Immature natural killer cell (primary cell): ENCODE measurements at regions not wholly inside any gene's neighbourhood (a gene's known extent, or its start where the extent isn't known, plus 50 kb on each side); places are given as distances from the start of the nearest gene placed in this dataset.
"Not testable (repeated sequence)": the region's sequence is repeated elsewhere in the genome, so short reads cannot be mapped to it uniquely, and the experiment has no call there.

ENCODE experiments used
- DNase-seq, 3 donors: peaks; one replicate each; pipeline ENCODE4 v3.0.0; 2022; ENCODE audit warnings: mixed read lengths in 1 of 3
- H3K27ac Mint-ChIP-seq, 6 donors: one replicate each; pipeline ENCODE4 v1.8.0; 2020; ENCODE audit warnings: mixed read lengths in 6 of 6, mild to moderate bottlenecking in 5 of 6, inconsistent platforms in 4 of 6, moderate library complexity in 3 of 6
- H3K27me3 Mint-ChIP-seq, 3 donors: one replicate each; pipeline ENCODE4 v1.8.0; 2020 to 2021; ENCODE audit warnings: low read depth in 3 of 3, mild to moderate bottlenecking in 3 of 3, mixed read lengths in 3 of 3, moderate library complexity in 3 of 3, inconsistent platforms in 1 of 3
- H3K36me3 Mint-ChIP-seq, 3 donors: one replicate each; pipeline ENCODE4 v1.8.0; 2020; ENCODE audit warnings: mixed read lengths in 3 of 3, inconsistent platforms in 2 of 3, mild to moderate bottlenecking in 2 of 3
- H3K4me1 Mint-ChIP-seq, 2 donors: one replicate each; pipeline ENCODE4 v1.8.0; 2020; ENCODE audit warnings: inconsistent platforms in 2 of 2, mild to moderate bottlenecking in 2 of 2, mixed read lengths in 2 of 2, moderate library complexity in 1 of 2
- H3K4me3 Mint-ChIP-seq, 5 donors: one replicate each; pipeline ENCODE4 v1.8.0; 2020; ENCODE audit warnings: mild to moderate bottlenecking in 5 of 5, mixed read lengths in 5 of 5, inconsistent platforms in 3 of 5, moderate library complexity in 3 of 5
- H3K9me3 Mint-ChIP-seq, 6 donors: one replicate each; pipeline ENCODE4 v1.8.0; 2020; ENCODE audit warnings: mild to moderate bottlenecking in 6 of 6, mixed read lengths in 6 of 6, inconsistent platforms in 4 of 6, moderate library complexity in 3 of 6

- Mint-ChIP-seq H3K4me1 (no peaks in the 10 kb centered on the region), H3K9me3 (peaks cover 0 to 9% (median 2%) of the 10 kb centered on the region in 6 donors), H3K36me3 (peaks cover 0 to 3% (median 3%) of the 10 kb centered on the region in 3 donors), H3K4me3 (no peak overlapping the region), H3K27ac (no peak overlapping the region), H3K27me3 (no peaks in the 10 kb centered on the region)
- no peak for DNase-seq
These were observed 109.8 kb downstream of the RHOU start for GRCh38 chr1:228845101-228845500.

GRCh38 chr1:228846952-228847351, 111.7 kb downstream of the RHOU start:
- DNase-seq = no peak
- H3K27ac Mint-ChIP-seq = no peak overlapping the region
- H3K4me1 Mint-ChIP-seq = no peaks in the 10 kb centered on the region
- peaks cover 0 to 3% (median 3%) of the 10 kb centered on the region in 3 donors for H3K36me3 Mint-ChIP-seq
- no peaks in the 10 kb centered on the region for H3K27me3 Mint-ChIP-seq
- H3K4me3 Mint-ChIP-seq = no peak overlapping the region
- peaks cover 0 to 9% (median 2%) of the 10 kb centered on the region in 6 donors for H3K9me3 Mint-ChIP-seq

GRCh38 chr1:228847451-228847850, 112.2 kb downstream of the RHOU start:
- not testable (repeated sequence) for H3K36me3 Mint-ChIP-seq, H3K27ac Mint-ChIP-seq, H3K9me3 Mint-ChIP-seq, H3K4me3 Mint-ChIP-seq, H3K4me1 Mint-ChIP-seq, H3K27me3 Mint-ChIP-seq, DNase-seq

- DNase-seq = no peak
- no peak overlapping the region for H3K4me3 Mint-ChIP-seq
- H3K9me3 Mint-ChIP-seq = peaks cover 0 to 2% (median 0%) of the 10 kb centered on the region in 6 donors
- no peak overlapping the region for H3K27ac Mint-ChIP-seq
- peaks cover 0 to 2% (median 1%) of the 10 kb centered on the region in 3 donors for H3K36me3 Mint-ChIP-seq
- H3K27me3 Mint-ChIP-seq = peaks cover 0 to 1% (median 0%) of the 10 kb centered on the region in 3 donors
- no peaks in the 10 kb centered on the region for H3K4me1 Mint-ChIP-seq
These were observed 113.1 kb downstream of the RHOU start for GRCh38 chr1:228848406-228848805.

GRCh38 chr1:228849011-228849541, 113.8 kb downstream of the RHOU start:
- Mint-ChIP-seq H3K4me1 (no peaks in the 10 kb centered on the region), H3K4me3 (no peak overlapping the region), H3K27me3 (peaks cover 0 to 1% (median 0%) of the 10 kb centered on the region in 3 donors), H3K9me3 (no peaks in the 10 kb centered on the region), H3K36me3 (no peaks in the 10 kb centered on the region), H3K27ac (no peak overlapping the region)
- DNase-seq = no peak

DNA sequence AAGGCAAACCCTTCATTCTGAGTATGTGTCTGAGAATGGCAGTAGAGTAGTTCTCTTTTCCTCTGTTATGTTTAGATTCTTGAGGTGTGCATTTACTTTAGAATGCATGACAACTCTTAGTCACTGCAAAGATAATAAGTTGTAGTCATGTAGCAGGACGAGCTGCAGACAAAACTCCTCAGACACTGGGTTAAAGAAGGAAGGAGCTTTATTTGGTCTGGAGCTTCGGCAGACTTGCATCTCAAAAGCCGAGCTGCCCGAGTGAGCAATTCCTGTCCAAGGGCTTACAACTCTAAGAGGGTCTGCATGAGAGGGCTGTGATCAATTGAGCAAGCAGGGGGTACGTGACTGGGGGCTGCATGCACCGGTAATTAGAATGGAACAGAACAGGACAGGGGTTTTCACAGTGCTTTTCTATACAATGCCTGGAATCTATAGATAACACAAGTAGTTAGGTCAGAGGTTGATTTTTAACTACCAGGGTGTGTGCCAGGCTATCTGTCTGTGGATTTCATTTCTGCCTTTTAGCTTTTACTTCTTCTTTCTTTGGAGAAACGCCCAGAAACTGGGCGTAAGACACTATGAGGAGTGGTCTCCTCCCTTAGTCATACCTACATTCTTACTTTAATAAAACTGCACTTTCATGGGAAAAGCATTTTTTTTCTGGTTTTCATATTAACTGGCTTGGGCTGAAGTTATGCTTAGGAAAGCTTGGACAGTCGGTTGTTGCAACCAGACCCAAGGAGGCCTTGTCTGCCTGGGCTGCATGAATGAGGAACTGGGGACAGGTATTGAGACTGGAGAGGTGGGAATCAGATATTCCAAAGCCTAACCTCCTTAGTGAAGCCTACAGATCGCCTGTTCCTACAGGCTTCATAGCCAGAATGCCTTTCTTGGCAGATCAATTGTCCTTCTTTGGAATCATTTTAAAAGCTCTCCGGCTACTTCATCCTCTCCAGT, 115.1 kb downstream of the RHOU start:
- peaks cover 0 to 3% (median 2%) of the 10 kb centered on the region in 3 donors for H3K27me3 Mint-ChIP-seq
- no peak overlapping the region for H3K27ac Mint-ChIP-seq
- H3K4me1 Mint-ChIP-seq = no peaks in the 10 kb centered on the region
- no peaks in the 10 kb centered on the region for H3K36me3 Mint-ChIP-seq
- H3K4me3 Mint-ChIP-seq = no peak overlapping the region
- H3K9me3 Mint-ChIP-seq = no peaks in the 10 kb centered on the region
- DNase-seq = no peak

- H3K36me3 Mint-ChIP-seq = no peaks in the 10 kb centered on the region
- H3K4me3 Mint-ChIP-seq = no peak overlapping the region
- no peaks in the 10 kb centered on the region for H3K9me3 Mint-ChIP-seq
- H3K27ac Mint-ChIP-seq = no peak overlapping the region
- peaks cover 0 to 4% (median 3%) of the 10 kb centered on the region in 3 donors for H3K27me3 Mint-ChIP-seq
- DNase-seq = no peak
- no peaks in the 10 kb centered on the region for H3K4me1 Mint-ChIP-seq
These were observed 115.9 kb downstream of the RHOU start for GRCh38 chr1:228851193-228851592.

DNA sequence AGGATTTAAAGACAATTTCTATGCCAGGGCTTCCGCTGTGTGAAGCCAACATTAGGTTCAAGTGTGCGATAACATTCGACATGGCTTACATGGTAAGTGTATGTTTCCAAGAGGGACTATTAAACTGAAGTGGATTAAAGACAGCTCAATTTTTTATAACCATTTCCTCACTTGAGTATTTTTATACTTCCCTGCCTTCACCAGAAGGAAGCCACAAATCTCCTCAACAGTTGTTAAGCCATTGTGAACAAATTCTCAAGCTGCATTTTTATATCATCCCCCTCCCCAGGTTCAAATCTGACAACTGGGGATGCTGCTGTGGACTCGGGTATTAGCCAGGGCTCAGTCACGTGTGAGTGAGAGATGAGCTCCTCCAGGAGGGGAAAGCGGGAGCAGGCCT, 116.3 kb downstream of the RHOU start:
- no peak overlapping the region for H3K27ac Mint-ChIP-seq
- no peaks in the 10 kb centered on the region for H3K4me1 Mint-ChIP-seq
- no peaks in the 10 kb centered on the region for H3K9me3 Mint-ChIP-seq
- no peak for DNase-seq
- H3K27me3 Mint-ChIP-seq = peaks cover 0 to 4% (median 3%) of the 10 kb centered on the region in 3 donors
- H3K4me3 Mint-ChIP-seq = no peak overlapping the region
- H3K36me3 Mint-ChIP-seq = no peaks in the 10 kb centered on the region

GRCh38 chr1:228852024-228852423, 116.7 kb downstream of the RHOU start:
- H3K27ac Mint-ChIP-seq = no peak overlapping the region
- no peaks in the 10 kb centered on the region for H3K9me3 Mint-ChIP-seq
- DNase-seq = no peak
- no peaks in the 10 kb centered on the region for H3K4me1 Mint-ChIP-seq
- no peak overlapping the region for H3K4me3 Mint-ChIP-seq
- H3K27me3 Mint-ChIP-seq = peaks cover 0 to 4% (median 3%) of the 10 kb centered on the region in 3 donors
- no peaks in the 10 kb centered on the region for H3K36me3 Mint-ChIP-seq

DNA sequence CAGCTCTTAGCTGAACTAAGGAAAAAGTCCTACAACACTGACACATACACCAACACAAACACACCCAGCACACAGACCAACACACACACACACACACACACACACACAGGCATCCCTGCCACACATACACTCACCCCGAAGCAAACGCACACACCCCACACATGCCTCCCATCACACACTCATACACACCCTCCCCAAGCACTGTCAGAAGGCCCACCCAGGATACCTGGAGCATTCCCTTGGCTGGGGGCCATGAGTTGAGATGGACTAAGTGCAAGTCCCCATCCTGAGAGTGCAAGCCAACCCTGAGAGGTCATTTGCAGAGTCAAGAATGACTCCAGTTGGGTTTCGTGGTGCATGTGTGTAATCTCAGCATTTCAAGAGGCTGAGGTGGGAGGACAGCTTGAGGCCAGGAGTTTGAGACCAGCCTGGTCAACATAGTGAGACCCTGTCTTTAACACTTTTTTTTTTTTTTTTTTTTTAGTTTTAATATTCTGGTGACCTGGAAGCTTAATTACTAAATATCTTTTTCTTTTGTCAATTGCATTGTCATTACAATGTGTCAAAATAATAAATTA, 117.3 kb downstream of the RHOU start:
- DNase-seq = no peak
- no peaks in the 10 kb centered on the region for H3K36me3 Mint-ChIP-seq
- H3K27ac Mint-ChIP-seq = no peak overlapping the region

GRCh38 chr1:228853191-228853590, 117.9 kb downstream of the RHOU start:
- DNase-seq = no peak
- Mint-ChIP-seq H3K9me3 (no peaks in the 10 kb centered on the region), H3K4me1 (no peaks in the 10 kb centered on the region), H3K4me3 (no peak overlapping the region), H3K27ac (no peak overlapping the region), H3K27me3 (peaks cover 0 to 9% (median 3%) of the 10 kb centered on the region in 3 donors), H3K36me3 (no peaks in the 10 kb centered on the region)

More for the DNA sequence above, 117.3 kb downstream of the RHOU start:
- H3K4me1 Mint-ChIP-seq = no peaks in the 10 kb centered on the region
- no peaks in the 10 kb centered on the region for H3K9me3 Mint-ChIP-seq
- H3K4me3 Mint-ChIP-seq = no peak overlapping the region
- peaks cover 0 to 4% (median 3%) of the 10 kb centered on the region in 3 donors for H3K27me3 Mint-ChIP-seq

DNA sequence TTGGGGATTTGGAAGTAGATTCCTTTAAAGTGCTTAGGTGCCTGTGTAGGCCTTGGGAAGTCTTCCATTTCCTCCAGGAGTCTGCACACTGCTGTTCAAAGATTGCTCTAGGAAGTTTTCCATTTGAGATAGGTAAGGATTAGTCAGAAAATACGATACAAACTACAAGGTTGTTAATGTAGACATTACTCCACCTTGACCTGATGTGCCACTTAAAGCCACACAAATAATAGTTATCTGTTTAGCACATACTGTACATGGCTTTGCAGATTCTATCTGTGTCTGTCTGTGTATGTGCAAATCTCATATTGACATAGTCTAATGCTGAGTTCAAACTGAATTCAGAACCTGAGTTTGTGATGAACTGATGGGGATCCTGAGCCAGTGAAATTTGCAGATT, 118.4 kb downstream of the RHOU start:
- Mint-ChIP-seq H3K9me3 (no peaks in the 10 kb centered on the region), H3K27ac (no peak overlapping the region), H3K36me3 (no peaks in the 10 kb centered on the region), H3K27me3 (peaks cover 0 to 9% (median 3%) of the 10 kb centered on the region in 3 donors), H3K4me3 (no peak overlapping the region), H3K4me1 (no peaks in the 10 kb centered on the region)
- no peak for DNase-seq

DNA sequence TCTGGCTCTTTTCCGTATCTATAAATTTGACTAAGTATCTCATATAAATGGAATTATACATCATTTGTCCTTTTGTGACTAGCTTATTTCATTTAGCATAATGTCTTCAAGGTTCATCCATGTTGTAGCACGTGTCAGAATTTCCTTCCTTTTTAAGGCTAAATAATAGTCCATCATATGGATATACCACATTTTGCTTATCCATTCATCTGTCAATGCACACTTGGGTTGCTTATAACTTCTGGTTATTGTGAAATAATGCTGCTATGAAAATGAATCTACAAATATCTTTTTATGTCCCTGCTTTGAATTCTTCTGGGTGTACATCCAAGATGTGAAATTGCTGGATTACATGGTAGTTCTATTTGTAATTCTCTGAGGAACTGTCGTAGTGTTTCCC, 119.6 kb downstream of the RHOU start:
- H3K27me3 Mint-ChIP-seq = peaks cover 0 to 9% (median 3%) of the 10 kb centered on the region in 3 donors
- H3K36me3 Mint-ChIP-seq = no peaks in the 10 kb centered on the region
- no peak overlapping the region for H3K4me3 Mint-ChIP-seq
- no peaks in the 10 kb centered on the region for H3K4me1 Mint-ChIP-seq
- H3K9me3 Mint-ChIP-seq = no peaks in the 10 kb centered on the region
- no peak overlapping the region for H3K27ac Mint-ChIP-seq
- no peak for DNase-seq

DNA sequence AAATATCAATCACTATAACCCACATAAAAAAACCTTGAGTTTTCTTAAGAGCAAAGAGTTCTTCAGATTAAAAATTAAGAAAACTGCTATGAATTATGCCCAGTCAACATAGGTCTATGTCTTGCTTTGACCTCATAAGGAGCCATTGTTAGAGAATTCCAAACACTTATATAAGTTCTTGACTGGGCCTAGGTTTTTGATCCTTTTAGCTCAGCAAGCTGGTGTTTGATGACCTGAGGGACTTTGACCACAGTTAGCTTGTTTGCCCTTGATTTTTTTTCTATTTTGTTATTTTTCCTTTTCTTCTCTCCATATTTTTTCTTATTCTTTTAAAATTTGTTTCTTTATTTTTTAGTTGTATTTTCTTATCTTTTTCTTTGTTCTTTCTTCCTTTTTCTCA, 122.3 kb downstream of the RHOU start:
- Mint-ChIP-seq H3K27me3 (peaks cover 4 to 8% (median 5%) of the 10 kb centered on the region in 3 donors), H3K4me3 (no peak overlapping the region), H3K27ac (no peak overlapping the region), H3K4me1 (no peaks in the 10 kb centered on the region), H3K36me3 (no peaks in the 10 kb centered on the region), H3K9me3 (no peaks in the 10 kb centered on the region)
- no peak for DNase-seq
